ENCODE measurements at regions not wholly inside any gene's neighbourhood (a gene's known extent, or its start where the extent isn't known, plus 50 kb on each side); places are given as distances from the start of the nearest gene placed in this dataset.
A peak's percentile ranks its signal among the peaks of the same experiment; 100 is the strongest.
"Not testable (repeated sequence)": the region's sequence is repeated elsewhere in the genome, so short reads cannot be mapped to it uniquely, and the experiment has no call there.

DNA sequence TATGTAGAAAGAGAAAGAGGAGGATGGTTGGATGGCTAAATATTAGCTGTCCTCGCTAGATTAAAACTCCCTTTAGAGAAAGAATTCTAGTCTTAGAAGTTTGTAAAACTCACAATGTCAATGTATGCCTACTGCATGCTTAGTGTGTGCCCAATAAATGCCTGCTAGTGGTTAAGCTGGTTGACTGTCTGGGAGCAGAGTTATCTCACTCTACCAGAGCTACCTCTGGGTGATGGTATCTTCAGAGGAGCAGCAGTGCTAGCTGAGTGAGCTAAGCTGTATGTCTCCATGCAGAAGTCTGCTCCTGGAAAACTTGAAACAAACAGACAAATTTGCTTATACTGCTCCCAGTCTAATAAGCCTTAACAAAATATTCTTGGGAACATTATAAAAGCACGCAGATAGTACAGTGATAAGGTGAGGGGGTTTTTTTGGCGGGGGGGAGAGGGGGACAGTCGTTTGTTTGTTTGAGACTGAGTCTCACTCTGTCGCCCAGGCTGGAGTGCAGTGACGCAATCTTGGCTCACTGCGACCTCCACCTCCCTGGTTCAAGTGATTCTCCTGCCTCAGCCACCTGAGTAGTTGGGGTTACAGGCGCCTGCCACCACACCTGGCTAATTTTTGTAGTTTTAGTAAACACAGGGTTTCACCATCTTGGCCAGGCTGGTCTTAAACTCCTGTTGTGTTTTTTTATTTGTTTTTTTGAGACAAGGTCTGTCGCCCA lies 202.8 kb upstream of the TSC22D1 start:
- WGBS = 64% methylated on average over 9 of the region's 9 CpGs
- H3K4me1 ChIP-seq (ENCODE audit: insufficient read depth) = no peaks in the 10 kb centered on the region
- no peak for DNase-seq (ENCODE audit: extremely low spot score)
- H3K4me3 ChIP-seq (ENCODE audit: low read depth, low read length) = no peak overlapping the region
- no peak overlapping the region for H3K27ac ChIP-seq (ENCODE audit: low read depth)
- H3K36me3 ChIP-seq (ENCODE audit: insufficient read depth) = no peaks in the 10 kb centered on the region

DNA sequence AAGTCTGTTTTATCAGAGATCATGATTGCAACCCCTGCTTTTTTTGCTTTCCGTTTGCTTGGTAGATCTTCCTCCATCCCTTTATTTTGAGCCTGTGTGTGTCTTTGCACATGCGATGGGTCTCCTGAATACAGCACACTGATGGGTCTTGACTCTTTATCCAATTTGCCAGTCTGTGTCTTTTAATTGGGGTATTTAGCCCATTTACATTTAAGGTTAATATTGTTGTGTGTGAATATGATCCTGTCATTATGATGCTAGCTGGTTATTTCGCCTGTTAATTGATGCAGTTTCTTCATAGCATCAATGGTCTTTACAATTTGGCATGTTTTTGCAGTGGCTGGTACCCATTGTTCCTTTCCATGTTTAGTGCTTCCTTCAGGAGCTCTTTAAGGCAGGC lies 199.2 kb upstream of the TSC22D1 start:
- WGBS = 90% methylated on average over 3 of the region's 3 CpGs
- H3K4me3 ChIP-seq (ENCODE audit: low read depth, low read length); H3K36me3 ChIP-seq (ENCODE audit: insufficient read depth); DNase-seq (ENCODE audit: extremely low spot score); H3K4me1 ChIP-seq (ENCODE audit: insufficient read depth); H3K27ac ChIP-seq (ENCODE audit: low read depth): not testable (repeated sequence)

GRCh38 chr13:44770951-44771350 lies 194.8 kb upstream of the TSC22D1 start:
- 91% methylated on average over 5 of the region's 5 CpGs for WGBS
- DNase-seq (ENCODE audit: extremely low spot score) = no peak
- Histone ChIP-seq H3K36me3 (ENCODE audit: insufficient read depth) (no peaks in the 10 kb centered on the region), H3K4me1 (ENCODE audit: insufficient read depth) (no peaks in the 10 kb centered on the region), H3K27ac (ENCODE audit: low read depth) (no peak overlapping the region), H3K4me3 (ENCODE audit: low read depth, low read length) (no peak overlapping the region)

DNA sequence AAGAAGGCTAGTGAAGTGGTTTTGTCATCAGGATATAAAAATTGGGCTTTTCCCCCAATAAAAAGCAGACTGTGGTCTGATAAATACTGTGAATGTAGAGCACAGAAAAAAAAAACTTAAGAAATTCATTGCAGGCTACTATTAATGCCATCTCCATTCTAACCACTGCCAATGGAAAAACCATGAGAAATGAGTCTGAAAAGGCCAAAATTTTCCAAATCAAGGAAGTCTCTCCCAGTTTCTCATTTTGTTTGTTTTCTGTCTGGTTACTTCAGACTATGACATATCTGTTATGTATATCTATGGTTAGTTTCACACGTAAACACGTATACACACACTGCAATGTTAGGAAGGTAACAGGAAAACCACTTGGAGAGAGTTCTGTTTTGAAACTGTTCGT lies 193.6 kb upstream of the TSC22D1 start:
- Histone ChIP-seq H3K27ac (ENCODE audit: low read depth) (no peak overlapping the region), H3K4me1 (ENCODE audit: insufficient read depth) (no peaks in the 10 kb centered on the region), H3K36me3 (ENCODE audit: insufficient read depth) (no peaks in the 10 kb centered on the region), H3K4me3 (ENCODE audit: low read depth, low read length) (no peak overlapping the region)
- WGBS = 66% methylated on average over 3 of the region's 3 CpGs
- DNase-seq (ENCODE audit: extremely low spot score) = no peak

DNA sequence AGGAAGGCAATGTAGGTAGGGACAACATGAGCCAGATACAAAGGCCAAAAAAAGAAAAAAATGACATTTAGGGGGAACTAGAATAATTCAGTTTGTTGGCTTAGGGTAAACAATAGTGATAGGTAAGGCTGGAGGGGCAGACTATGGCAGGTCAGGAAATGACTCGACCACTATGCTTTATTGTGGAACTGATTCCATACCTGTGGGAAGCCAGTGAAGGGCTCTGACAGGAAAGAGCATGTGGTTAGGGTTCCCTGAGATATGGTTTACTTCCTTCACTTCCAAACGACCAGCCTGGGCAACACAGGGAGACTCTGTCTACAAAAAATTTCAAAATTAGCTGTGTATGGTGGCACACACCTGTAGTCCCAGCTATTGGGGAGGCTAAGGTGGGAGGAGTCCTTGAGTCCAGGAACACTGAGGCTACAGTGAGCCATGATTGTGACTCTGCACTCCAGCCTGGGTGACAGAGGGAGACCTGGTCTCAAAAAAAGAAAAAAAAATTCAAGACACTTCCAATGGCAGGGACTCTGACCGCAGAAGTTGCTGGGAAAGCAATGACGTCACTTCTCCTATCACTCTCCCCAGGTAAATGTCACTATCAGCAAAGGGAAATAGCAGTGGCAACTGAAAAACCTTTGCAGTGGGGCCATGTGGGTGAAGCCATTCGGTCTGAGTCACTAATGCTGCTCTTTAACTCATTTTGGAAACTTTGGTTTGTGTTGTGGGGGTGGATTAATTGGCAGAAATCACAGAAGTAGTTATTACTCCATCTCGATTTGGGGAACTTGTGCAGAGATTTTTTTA lies 192.8 kb upstream of the TSC22D1 start:
- Histone ChIP-seq H3K27ac (ENCODE audit: low read depth) (no peak overlapping the region), H3K4me1 (ENCODE audit: insufficient read depth) (no peaks in the 10 kb centered on the region)
- no peak for DNase-seq (ENCODE audit: extremely low spot score)

DNA sequence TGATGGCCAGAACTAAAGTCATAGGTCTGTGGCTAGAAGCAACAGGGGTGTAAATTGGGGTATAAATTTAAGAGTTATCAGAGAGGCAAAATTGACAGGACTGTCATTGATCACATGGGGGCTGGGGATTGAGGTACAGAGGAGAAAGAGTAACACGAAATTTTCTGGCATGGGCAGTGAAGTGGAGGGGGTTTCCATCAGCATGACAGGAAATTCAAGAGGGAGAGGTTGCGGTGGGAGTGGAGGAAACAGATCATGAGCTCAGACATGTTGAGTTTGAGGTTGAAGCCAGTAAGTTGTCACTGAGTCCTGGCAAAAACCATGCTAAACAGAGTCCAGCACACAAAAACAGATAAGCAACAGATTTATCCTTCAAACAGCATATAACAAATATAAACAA lies 192.1 kb upstream of the TSC22D1 start:
- no peak for DNase-seq (ENCODE audit: extremely low spot score)
- no peak overlapping the region for H3K4me3 ChIP-seq (ENCODE audit: low read depth, low read length)
- WGBS = 39% methylated on average over 2 of the region's 2 CpGs
- H3K27ac ChIP-seq (ENCODE audit: low read depth) = no peak overlapping the region
- H3K4me1 ChIP-seq (ENCODE audit: insufficient read depth) = no peaks in the 10 kb centered on the region
- H3K36me3 ChIP-seq (ENCODE audit: insufficient read depth) = no peaks in the 10 kb centered on the region

More for the DNA sequence above, 192.8 kb upstream of the TSC22D1 start:
- Histone ChIP-seq H3K36me3 (ENCODE audit: insufficient read depth) (no peaks in the 10 kb centered on the region), H3K4me3 (ENCODE audit: low read depth, low read length) (no peak overlapping the region)
- WGBS = 66% methylated on average over 6 of the region's 6 CpGs

DNA sequence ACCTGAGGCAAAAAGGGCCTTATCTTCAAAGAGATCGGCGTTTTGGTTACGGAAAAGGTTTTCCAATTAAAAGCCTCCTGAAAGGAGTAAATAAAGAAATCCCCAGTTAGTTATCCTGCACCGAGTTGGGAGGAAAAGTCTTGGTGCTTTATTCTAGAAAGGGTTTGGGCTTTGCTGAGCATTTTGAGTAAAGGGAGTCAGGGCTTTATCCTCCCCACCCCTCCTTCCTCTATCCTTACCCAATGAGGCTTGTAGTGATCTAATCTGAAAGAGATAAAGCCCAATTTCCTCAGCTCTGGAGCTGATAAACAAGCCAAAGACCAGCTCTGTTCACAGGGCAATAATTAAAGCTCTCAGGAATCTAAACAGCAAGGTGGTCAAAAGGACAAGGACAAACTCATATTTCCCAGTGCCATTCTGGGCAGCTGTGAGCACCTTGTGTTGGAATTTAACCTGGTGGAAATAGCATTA lies 188.9 kb upstream of the TSC22D1 start:
- Histone ChIP-seq H3K36me3 (ENCODE audit: insufficient read depth) (no peaks in the 10 kb centered on the region), H3K4me3 (ENCODE audit: low read depth, low read length) (no peak overlapping the region), H3K27ac (ENCODE audit: low read depth) (no peak overlapping the region), H3K4me1 (ENCODE audit: insufficient read depth) (no peaks in the 10 kb centered on the region)
- no peak for DNase-seq (ENCODE audit: extremely low spot score)
- 36% methylated on average over 4 of the region's 4 CpGs for WGBS

- WGBS = 52% methylated on average over 8 of the region's 8 CpGs
- Histone ChIP-seq H3K4me1 (ENCODE audit: insufficient read depth) (no peaks in the 10 kb centered on the region), H3K27ac (ENCODE audit: low read depth) (no peak overlapping the region), H3K36me3 (ENCODE audit: insufficient read depth) (no peaks in the 10 kb centered on the region), H3K4me3 (ENCODE audit: low read depth, low read length) (no peak overlapping the region)
- no peak for DNase-seq (ENCODE audit: extremely low spot score)
Observed at GRCh38 chr13:44764302-44764692, 188.2 kb upstream of the TSC22D1 start.

- WGBS = 72% methylated on average over 11 of the region's 11 CpGs
- no peak overlapping the region for H3K27ac ChIP-seq (ENCODE audit: low read depth)
- DNase-seq (ENCODE audit: extremely low spot score) = no peak
Observed at GRCh38 chr13:44763615-44764301, 187.6 kb upstream of the TSC22D1 start.

DNA sequence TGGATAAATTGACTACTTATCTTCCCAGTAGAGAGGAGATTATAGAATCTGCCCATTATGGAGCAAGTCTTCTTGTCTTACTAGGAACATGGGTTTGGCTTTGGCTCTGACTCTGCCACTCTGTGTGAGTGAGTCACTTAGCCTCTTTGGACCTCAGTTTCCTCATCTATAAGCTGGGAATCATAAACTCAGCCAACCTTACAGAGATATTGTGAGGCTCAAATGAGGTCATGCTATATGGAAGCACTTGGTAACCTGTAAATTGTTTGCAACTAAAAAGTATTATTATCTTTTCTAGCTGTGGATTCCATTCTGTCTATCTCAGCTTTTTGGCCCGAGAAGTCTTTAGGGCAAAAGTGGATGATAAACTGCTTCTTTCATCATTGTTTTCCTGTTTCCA lies 186.8 kb upstream of the TSC22D1 start:
- Histone ChIP-seq H3K27ac (ENCODE audit: low read depth) (no peak overlapping the region), H3K36me3 (ENCODE audit: insufficient read depth) (no peaks in the 10 kb centered on the region), H3K4me1 (ENCODE audit: insufficient read depth) (no peaks in the 10 kb centered on the region), H3K4me3 (ENCODE audit: low read depth, low read length) (no peak overlapping the region)
- WGBS = 86% methylated on average over 1 of the region's 1 CpG
- DNase-seq (ENCODE audit: extremely low spot score) = no peak

More at GRCh38 chr13:44763615-44764301, 187.6 kb upstream of the TSC22D1 start:
- no peaks in the 10 kb centered on the region for H3K4me1 ChIP-seq (ENCODE audit: insufficient read depth)
- no peaks in the 10 kb centered on the region for H3K36me3 ChIP-seq (ENCODE audit: insufficient read depth)
- H3K4me3 ChIP-seq (ENCODE audit: low read depth, low read length) = no peak overlapping the region

- WGBS = 79% methylated on average over 1 of the region's 1 CpG
- no peak overlapping the region for H3K27ac ChIP-seq (ENCODE audit: low read depth)
- no peaks in the 10 kb centered on the region for H3K4me1 ChIP-seq (ENCODE audit: insufficient read depth)
- H3K4me3 ChIP-seq (ENCODE audit: low read depth, low read length) = no peak overlapping the region
- no peaks in the 10 kb centered on the region for H3K36me3 ChIP-seq (ENCODE audit: insufficient read depth)
- no peak for DNase-seq (ENCODE audit: extremely low spot score)
Observed at GRCh38 chr13:44760434-44760833, 184.3 kb upstream of the TSC22D1 start.

DNA sequence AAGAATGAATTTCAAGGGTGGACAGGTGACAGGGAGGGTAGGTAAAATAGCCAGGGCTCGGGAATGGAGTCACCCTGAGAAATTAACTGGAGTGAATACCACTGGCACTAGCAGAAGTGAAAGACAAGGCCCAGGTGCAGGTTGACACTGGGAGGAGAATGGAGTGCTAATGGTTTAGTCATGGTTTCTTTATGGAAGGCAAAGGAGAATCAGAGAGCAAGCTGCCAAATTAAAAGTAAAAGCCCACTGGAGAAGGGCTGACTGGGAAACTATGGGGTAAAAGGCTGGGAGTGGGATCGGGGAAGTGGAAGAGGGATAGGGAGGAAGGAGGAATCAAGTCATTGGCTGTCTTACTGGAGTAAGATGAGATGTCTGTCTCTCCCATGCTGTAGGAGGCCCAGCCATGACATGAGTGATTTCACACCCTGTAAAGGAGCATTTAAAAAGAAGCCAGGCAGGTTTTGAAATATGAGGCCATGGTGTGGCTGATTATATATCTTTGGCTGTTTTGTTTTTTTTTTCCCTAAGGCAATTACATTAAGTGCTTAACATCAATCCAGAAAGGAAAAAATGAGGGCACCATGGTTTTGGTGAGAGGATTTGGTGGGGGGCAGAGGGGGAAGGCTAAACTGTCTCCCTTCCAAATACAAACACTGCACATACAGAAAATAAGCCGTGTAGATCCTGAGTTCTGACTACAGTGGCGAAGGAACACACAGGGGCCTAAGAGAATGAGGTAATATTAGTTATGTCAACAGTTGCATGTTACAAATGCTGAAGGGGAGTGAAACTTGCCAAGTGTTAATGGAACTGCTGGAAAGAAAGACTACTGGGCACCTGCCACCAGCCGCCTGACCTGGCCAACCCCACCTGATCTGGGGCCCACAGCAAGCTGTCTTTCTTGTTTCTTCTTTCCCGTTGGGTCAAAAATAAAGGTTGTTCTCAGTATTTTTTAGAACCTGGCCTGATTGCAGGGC lies 183.5 kb upstream of the TSC22D1 start:
- DNase-seq (ENCODE audit: extremely low spot score) = peak; percentile 42
- 74% methylated on average over 6 of the region's 6 CpGs for WGBS
- H3K4me3 ChIP-seq (ENCODE audit: low read depth, low read length) = no peak overlapping the region
- H3K4me1 ChIP-seq (ENCODE audit: insufficient read depth) = no peaks in the 10 kb centered on the region
- H3K36me3 ChIP-seq (ENCODE audit: insufficient read depth) = no peaks in the 10 kb centered on the region
- no peak overlapping the region for H3K27ac ChIP-seq (ENCODE audit: low read depth)

Data from urinary bladder (tissue), 3 donors.